Gastroesophageal sphincter (tissue), 3 donors: ENCODE measurements at regions not wholly inside any gene's neighbourhood (a gene's known extent, or its start where the extent isn't known, plus 50 kb on each side); places are given as distances from the start of the nearest gene placed in this dataset.

Experiments used
- POLR2A ChIP-seq, 2 donors: fragments of 450-650 bp; IDR thresholded peaks; one replicate each; pipeline ENCODE4 v1.6.1; 2017; ENCODE audit warnings: antibody characterized with exemption in 2 of 2, mild to moderate bottlenecking in 2 of 2, moderate library complexity in 1 of 2
- TF ChIP-seq, protein P1 (sequence below), 4 experiments: fragments of 200-600 bp in 2 of 4; fragments of 450-650 bp in 2 of 4; sonication (generic) in 1 of 4; IDR thresholded peaks; one replicate each; pipeline ENCODE4 v1.5.1; 2017 to 2019; ENCODE audit warnings: antibody characterized with exemption in 4 of 4, mild to moderate bottlenecking in 2 of 4, moderate library complexity in 2 of 4

DNA sequence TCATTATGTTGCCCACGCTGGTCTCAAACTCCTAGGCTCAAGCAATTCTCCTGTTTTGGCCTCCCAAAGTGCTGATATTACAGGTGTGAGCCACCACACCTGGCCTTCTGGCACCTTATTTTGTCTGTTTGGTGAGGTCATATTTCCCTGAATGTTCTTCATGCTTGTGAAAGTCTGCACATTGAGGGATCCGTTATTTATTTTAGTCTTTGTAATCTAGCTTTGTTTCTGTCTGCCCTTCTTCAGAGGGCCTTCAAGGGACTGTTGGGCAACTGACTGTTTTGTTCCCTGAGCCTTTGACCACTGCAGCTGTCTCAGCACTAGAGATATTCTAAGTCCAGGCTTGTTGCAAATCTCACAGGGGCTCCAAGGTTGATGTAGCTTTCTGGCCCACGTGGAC, 110.5 kb upstream of the RFC3 start:
- TF ChIP-seq, protein P1, sequence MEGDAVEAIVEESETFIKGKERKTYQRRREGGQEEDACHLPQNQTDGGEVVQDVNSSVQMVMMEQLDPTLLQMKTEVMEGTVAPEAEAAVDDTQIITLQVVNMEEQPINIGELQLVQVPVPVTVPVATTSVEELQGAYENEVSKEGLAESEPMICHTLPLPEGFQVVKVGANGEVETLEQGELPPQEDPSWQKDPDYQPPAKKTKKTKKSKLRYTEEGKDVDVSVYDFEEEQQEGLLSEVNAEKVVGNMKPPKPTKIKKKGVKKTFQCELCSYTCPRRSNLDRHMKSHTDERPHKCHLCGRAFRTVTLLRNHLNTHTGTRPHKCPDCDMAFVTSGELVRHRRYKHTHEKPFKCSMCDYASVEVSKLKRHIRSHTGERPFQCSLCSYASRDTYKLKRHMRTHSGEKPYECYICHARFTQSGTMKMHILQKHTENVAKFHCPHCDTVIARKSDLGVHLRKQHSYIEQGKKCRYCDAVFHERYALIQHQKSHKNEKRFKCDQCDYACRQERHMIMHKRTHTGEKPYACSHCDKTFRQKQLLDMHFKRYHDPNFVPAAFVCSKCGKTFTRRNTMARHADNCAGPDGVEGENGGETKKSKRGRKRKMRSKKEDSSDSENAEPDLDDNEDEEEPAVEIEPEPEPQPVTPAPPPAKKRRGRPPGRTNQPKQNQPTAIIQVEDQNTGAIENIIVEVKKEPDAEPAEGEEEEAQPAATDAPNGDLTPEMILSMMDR (IDR thresholded peaks at IDR 0.05) = no peak
- no peak for TF ChIP-seq POLR2A (IDR thresholded peaks at IDR 0.05)
